ENCODE measurements at regions not wholly inside any gene's neighbourhood (a gene's known extent, or its start where the extent isn't known, plus 50 kb on each side); places are given as distances from the start of the nearest gene placed in this dataset.

DNA sequence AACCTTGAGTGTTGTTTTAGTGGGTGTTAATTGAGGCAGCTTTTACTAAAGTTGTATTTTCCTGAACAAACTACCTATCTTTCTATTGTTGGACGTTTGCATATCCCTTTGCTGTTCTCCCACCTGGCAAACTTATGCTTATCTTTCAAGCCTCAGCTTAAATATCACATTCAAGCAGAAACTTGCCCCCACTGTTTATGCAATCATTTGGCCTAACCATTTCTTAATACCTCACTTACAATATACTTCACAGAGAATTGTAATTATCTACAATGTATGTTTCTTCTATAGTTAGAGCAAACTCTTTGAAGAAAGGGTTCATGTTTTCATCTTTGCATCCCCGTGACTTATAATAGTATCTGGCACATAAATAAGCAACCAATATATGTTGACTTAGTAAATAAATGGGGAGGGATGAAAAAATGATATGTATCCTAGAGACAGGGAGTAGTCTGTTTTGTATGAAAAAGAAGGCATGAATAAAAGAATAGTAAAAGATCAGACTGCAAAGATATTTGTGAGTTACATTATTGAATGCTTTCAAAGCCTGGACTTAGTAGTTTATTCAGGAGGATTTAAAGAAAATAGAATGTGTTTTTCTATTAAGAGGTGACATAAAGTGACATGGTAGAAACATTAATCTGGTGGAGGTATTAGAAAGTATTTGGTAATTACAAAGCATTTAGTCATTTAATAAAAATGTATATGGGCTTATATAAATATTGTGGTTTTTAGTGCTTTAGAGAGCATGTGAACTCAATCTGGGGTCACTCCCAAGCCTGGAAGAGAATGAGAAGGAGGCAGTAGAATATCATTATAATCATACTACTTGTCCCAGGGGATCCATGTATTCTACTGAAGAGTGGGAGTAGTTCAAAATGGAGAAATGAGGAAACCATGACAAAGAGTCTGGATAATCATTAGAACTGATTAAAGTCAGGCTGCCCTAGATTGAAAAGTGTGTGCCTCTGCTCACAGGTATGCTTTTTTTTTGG is 60.0 kb upstream of the DCBLD2 start:
- TF ChIP-seq, protein P1, sequence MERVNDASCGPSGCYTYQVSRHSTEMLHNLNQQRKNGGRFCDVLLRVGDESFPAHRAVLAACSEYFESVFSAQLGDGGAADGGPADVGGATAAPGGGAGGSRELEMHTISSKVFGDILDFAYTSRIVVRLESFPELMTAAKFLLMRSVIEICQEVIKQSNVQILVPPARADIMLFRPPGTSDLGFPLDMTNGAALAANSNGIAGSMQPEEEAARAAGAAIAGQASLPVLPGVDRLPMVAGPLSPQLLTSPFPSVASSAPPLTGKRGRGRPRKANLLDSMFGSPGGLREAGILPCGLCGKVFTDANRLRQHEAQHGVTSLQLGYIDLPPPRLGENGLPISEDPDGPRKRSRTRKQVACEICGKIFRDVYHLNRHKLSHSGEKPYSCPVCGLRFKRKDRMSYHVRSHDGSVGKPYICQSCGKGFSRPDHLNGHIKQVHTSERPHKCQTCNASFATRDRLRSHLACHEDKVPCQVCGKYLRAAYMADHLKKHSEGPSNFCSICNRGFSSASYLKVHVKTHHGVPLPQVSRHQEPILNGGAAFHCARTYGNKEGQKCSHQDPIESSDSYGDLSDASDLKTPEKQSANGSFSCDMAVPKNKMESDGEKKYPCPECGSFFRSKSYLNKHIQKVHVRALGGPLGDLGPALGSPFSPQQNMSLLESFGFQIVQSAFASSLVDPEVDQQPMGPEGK (CRISPR knock-in tag; IDR thresholded peaks at IDR 0.05; ENCODE audit: borderline replicate concordance) = no peak
- TF ChIP-seq, protein P2, sequence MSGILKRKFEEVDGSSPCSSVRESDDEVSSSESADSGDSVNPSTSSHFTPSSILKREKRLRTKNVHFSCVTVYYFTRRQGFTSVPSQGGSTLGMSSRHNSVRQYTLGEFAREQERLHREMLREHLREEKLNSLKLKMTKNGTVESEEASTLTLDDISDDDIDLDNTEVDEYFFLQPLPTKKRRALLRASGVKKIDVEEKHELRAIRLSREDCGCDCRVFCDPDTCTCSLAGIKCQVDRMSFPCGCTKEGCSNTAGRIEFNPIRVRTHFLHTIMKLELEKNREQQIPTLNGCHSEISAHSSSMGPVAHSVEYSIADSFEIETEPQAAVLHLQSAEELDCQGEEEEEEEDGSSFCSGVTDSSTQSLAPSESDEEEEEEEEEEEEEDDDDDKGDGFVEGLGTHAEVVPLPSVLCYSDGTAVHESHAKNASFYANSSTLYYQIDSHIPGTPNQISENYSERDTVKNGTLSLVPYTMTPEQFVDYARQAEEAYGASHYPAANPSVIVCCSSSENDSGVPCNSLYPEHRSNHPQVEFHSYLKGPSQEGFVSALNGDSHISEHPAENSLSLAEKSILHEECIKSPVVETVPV (CRISPR knock-in tag; IDR thresholded peaks at IDR 0.05) = no peak
- TF ChIP-seq, protein P3, sequence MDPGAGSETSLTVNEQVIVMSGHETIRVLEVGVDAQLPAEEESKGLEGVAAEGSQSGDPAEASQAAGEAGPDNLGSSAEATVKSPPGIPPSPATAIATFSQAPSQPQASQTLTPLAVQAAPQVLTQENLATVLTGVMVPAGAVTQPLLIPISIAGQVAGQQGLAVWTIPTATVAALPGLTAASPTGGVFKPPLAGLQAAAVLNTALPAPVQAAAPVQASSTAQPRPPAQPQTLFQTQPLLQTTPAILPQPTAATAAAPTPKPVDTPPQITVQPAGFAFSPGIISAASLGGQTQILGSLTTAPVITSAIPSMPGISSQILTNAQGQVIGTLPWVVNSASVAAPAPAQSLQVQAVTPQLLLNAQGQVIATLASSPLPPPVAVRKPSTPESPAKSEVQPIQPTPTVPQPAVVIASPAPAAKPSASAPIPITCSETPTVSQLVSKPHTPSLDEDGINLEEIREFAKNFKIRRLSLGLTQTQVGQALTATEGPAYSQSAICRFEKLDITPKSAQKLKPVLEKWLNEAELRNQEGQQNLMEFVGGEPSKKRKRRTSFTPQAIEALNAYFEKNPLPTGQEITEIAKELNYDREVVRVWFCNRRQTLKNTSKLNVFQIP (CRISPR knock-in tag; IDR thresholded peaks at IDR 0.05; ENCODE audit: borderline replicate concordance, low read depth) = no peak
- no peak for TF ChIP-seq BACH2 (CRISPR knock-in tag; IDR thresholded peaks at IDR 0.05; ENCODE audit: borderline replicate concordance)
- TF ChIP-seq ZFP30 (CRISPR knock-in tag; IDR thresholded peaks at IDR 0.05) = no peak
- TF ChIP-seq, protein P4, sequence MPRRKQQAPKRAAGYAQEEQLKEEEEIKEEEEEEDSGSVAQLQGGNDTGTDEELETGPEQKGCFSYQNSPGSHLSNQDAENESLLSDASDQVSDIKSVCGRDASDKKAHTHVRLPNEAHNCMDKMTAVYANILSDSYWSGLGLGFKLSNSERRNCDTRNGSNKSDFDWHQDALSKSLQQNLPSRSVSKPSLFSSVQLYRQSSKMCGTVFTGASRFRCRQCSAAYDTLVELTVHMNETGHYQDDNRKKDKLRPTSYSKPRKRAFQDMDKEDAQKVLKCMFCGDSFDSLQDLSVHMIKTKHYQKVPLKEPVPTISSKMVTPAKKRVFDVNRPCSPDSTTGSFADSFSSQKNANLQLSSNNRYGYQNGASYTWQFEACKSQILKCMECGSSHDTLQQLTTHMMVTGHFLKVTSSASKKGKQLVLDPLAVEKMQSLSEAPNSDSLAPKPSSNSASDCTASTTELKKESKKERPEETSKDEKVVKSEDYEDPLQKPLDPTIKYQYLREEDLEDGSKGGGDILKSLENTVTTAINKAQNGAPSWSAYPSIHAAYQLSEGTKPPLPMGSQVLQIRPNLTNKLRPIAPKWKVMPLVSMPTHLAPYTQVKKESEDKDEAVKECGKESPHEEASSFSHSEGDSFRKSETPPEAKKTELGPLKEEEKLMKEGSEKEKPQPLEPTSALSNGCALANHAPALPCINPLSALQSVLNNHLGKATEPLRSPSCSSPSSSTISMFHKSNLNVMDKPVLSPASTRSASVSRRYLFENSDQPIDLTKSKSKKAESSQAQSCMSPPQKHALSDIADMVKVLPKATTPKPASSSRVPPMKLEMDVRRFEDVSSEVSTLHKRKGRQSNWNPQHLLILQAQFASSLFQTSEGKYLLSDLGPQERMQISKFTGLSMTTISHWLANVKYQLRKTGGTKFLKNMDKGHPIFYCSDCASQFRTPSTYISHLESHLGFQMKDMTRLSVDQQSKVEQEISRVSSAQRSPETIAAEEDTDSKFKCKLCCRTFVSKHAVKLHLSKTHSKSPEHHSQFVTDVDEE (CRISPR knock-in tag; IDR thresholded peaks at IDR 0.05) = no peak
- TF ChIP-seq ZC3H10 (CRISPR knock-in tag; IDR thresholded peaks at IDR 0.05) = no peak
- no peak for TF ChIP-seq ZNF8 (CRISPR knock-in tag; IDR thresholded peaks at IDR 0.05)
- no peak for TF ChIP-seq TOX (CRISPR knock-in tag; IDR thresholded peaks at IDR 0.05; ENCODE audit: borderline replicate concordance)
- TF ChIP-seq ARNTL (CRISPR knock-in tag; IDR thresholded peaks at IDR 0.05; ENCODE audit: borderline replicate concordance, low read depth) = no peak
- TF ChIP-seq ISL1 (CRISPR knock-in tag; IDR thresholded peaks at IDR 0.05) = no peak

All from SK-N-SH treated with all-trans-retinoic acid at 6 μM for 48 hours (cell line).